ENCODE measurements at regions not wholly inside any gene's neighbourhood (a gene's known extent, or its start where the extent isn't known, plus 50 kb on each side); places are given as distances from the start of the nearest gene placed in this dataset.
A peak's percentile ranks its signal among the peaks of the same experiment; 100 is the strongest.

- no peak for DNase-seq (ENCODE audit: low read depth in 2 of 2)
These were observed 449.9 kb downstream of the LRIG3 start for GRCh38 chr12:58470266-58471010.

- DNase-seq (ENCODE audit: low read depth in 2 of 2): no peak
These were observed 440.9 kb downstream of the LRIG3 start for GRCh38 chr12:58479401-58479800.

GRCh38 chr12:58481811-58482210, 438.5 kb downstream of the LRIG3 start:
- no peak for DNase-seq (ENCODE audit: low read depth in 2 of 2)

- DNase-seq (ENCODE audit: low read depth in 2 of 2): peak in 1 of 2 experiments; percentile 18
These were observed 433.0 kb downstream of the LRIG3 start for GRCh38 chr12:58487255-58487654.

- peak in 1 of 2 experiments; percentile 31 for DNase-seq (ENCODE audit: low read depth in 2 of 2)
These were observed 432.6 kb downstream of the LRIG3 start for GRCh38 chr12:58487678-58488161.

- no peak for DNase-seq (ENCODE audit: low read depth in 2 of 2)
These were observed 430.9 kb downstream of the LRIG3 start for GRCh38 chr12:58489394-58489793.

GRCh38 chr12:58491306-58491705, 429.0 kb downstream of the LRIG3 start:
- DNase-seq (ENCODE audit: low read depth in 2 of 2): peak in 1 of 2 experiments; percentile 44

GRCh38 chr12:58496411-58497190, 423.7 kb downstream of the LRIG3 start:
- DNase-seq (ENCODE audit: low read depth in 2 of 2): peak in 1 of 2 experiments; percentile 20

- no peak for DNase-seq (ENCODE audit: low read depth in 2 of 2)
These were observed 419.9 kb downstream of the LRIG3 start for GRCh38 chr12:58500399-58500798.

GRCh38 chr12:58502226-58502625, 418.1 kb downstream of the LRIG3 start:
- DNase-seq (ENCODE audit: low read depth in 2 of 2): no peak

- no peak for DNase-seq (ENCODE audit: low read depth in 2 of 2)
These were observed 417.5 kb downstream of the LRIG3 start for GRCh38 chr12:58502841-58503240.

- DNase-seq (ENCODE audit: low read depth in 2 of 2): no peak
These were observed 416.6 kb downstream of the LRIG3 start for GRCh38 chr12:58503731-58504130.

GRCh38 chr12:58504143-58504938, 416.0 kb downstream of the LRIG3 start:
- DNase-seq (ENCODE audit: low read depth in 2 of 2): peak in 1 of 2 experiments; percentile 33

GRCh38 chr12:58509116-58509885, 411.0 kb downstream of the LRIG3 start:
- DNase-seq (ENCODE audit: low read depth in 2 of 2): no peak

GRCh38 chr12:58513301-58513834, 406.9 kb downstream of the LRIG3 start:
- DNase-seq (ENCODE audit: low read depth in 2 of 2): no peak

GRCh38 chr12:58513852-58514251, 406.5 kb downstream of the LRIG3 start:
- no peak for DNase-seq (ENCODE audit: low read depth in 2 of 2)

GRCh38 chr12:58519839-58520238, 400.5 kb downstream of the LRIG3 start:
- DNase-seq (ENCODE audit: low read depth in 2 of 2): no peak

- DNase-seq (ENCODE audit: low read depth in 2 of 2): no peak
These were observed 399.2 kb downstream of the LRIG3 start for GRCh38 chr12:58521152-58521551.

- DNase-seq (ENCODE audit: low read depth in 2 of 2): no peak
These were observed 398.5 kb downstream of the LRIG3 start for GRCh38 chr12:58521796-58522195.

- DNase-seq (ENCODE audit: low read depth in 2 of 2): no peak
These were observed 396.9 kb downstream of the LRIG3 start for GRCh38 chr12:58523360-58523759.

- DNase-seq (ENCODE audit: low read depth in 2 of 2): no peak
These were observed 392.0 kb downstream of the LRIG3 start for GRCh38 chr12:58528271-58528670.

Data from fibroblast of skin of left biceps (primary cell).